ENCODE measurements at regions not wholly inside any gene's neighbourhood (a gene's known extent, or its start where the extent isn't known, plus 50 kb on each side); places are given as distances from the start of the nearest gene placed in this dataset.

DNA sequence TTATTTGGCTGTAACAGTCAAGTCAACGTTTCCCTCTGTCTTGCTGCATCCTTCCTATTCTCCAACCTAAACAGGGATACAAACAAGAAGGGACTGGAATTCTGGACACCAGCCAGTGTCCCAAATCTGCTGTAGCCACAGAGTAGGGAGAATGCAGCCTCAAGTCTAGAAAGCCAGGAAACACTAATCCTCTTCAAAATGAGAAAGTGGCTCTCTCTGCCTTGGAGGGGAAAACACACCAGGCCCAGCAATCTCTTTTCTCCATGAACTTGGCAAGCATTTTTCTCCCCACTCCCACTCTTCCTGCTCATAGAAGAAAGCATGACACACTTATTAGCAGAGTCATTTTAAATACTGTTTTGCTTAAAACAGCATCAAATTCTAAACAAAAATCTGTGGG lies 781.7 kb downstream of the SQOR start:
- DNase-seq (ENCODE audit: insufficient read length, low spot score) (no peak), FAIRE-seq (no peak)
- TF ChIP-seq, protein P1, sequence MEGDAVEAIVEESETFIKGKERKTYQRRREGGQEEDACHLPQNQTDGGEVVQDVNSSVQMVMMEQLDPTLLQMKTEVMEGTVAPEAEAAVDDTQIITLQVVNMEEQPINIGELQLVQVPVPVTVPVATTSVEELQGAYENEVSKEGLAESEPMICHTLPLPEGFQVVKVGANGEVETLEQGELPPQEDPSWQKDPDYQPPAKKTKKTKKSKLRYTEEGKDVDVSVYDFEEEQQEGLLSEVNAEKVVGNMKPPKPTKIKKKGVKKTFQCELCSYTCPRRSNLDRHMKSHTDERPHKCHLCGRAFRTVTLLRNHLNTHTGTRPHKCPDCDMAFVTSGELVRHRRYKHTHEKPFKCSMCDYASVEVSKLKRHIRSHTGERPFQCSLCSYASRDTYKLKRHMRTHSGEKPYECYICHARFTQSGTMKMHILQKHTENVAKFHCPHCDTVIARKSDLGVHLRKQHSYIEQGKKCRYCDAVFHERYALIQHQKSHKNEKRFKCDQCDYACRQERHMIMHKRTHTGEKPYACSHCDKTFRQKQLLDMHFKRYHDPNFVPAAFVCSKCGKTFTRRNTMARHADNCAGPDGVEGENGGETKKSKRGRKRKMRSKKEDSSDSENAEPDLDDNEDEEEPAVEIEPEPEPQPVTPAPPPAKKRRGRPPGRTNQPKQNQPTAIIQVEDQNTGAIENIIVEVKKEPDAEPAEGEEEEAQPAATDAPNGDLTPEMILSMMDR (IDR thresholded peaks at IDR 0.05; ENCODE audit: insufficient read depth, missing control alignments), result no peak

DNA sequence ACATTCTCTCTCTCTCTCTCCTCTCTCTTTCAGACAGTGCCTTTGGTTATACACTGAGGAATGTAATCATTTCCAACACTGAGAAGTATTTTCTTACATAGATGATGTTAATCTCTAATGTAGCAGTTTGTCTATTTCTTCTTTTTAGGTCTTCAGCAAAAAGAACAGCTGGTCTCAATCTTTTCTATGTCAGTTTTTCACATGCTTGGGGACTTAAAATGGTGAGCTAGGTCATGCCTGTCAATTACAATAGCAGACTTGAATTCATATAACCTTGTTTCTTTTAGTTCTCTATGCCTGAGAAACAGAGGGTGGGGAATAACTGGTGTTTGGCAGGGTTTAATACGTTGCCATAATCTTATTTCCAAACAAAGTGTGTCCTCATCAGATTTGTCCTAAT lies 786.2 kb downstream of the SQOR start:
- no peak for FAIRE-seq
- TF ChIP-seq, protein P1 (IDR thresholded peaks at IDR 0.05; ENCODE audit: insufficient read depth, missing control alignments), result no peak
- DNase-seq (ENCODE audit: insufficient read length, low spot score), result no peak

DNA sequence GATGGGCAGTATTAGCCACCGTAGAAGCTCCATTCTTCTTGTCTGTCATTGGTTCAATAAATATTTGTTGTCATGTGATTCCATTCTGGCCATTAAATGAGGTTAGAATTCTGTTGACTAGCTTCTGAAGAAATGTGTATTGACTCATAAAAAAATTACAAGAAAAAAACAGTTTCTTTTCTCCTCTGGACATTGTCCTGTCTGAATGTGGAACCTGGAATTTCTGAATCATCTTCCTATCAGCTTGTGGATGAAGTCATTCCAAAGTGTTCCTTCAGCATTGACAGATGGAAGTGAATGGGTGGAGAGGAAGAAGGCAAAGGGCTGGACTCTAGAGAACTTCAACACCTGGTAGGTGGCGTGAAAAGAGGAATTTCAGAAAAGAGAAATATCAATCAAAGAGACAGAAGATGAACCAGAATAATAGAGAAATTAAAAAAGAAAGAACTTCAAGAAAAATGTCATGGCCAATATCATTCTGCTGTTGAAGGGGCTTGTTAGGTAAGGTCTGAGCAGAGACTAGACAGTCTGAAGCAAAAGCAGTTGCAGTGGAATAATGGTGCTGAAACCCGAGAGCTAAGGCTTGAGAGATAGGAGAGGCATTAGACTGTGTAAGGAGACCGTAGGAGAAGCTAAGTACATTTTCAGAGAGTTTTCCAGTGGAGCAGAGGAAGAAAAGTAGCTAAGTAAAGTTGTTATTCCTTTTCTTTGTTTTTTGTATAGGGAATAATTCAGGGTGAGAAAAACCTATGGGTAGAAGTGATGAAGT lies 806.6 kb downstream of the SQOR start:
- TF ChIP-seq, protein P1 (IDR thresholded peaks at IDR 0.05; ENCODE audit: insufficient read depth, missing control alignments), result no peak
- DNase-seq (ENCODE audit: insufficient read length, low spot score) (no peak), FAIRE-seq (no peak)

DNA sequence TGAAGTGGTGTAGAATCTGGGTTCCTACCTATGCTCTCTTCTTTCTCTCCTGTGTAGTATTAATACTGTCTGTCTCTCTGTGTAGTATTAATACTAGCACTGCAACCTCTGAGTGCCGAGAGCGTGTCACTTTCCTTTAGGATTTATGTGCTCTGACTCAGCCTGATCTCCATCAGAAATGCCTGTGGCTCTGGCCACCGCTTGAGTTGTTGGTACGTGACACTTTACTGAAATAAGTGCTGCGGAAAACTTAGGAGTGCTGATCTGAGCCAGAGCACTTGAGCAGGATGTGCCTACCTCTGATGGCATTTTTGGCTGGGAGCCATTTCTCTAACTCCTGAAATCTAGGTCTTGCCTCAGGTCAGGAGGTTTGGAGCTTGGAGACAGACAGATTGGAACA lies 807.4 kb downstream of the SQOR start:
- no peak for FAIRE-seq
- TF ChIP-seq, protein P1 (IDR thresholded peaks at IDR 0.05; ENCODE audit: insufficient read depth, missing control alignments), result no peak
- DNase-seq (ENCODE audit: insufficient read length, low spot score), result no peak

DNA sequence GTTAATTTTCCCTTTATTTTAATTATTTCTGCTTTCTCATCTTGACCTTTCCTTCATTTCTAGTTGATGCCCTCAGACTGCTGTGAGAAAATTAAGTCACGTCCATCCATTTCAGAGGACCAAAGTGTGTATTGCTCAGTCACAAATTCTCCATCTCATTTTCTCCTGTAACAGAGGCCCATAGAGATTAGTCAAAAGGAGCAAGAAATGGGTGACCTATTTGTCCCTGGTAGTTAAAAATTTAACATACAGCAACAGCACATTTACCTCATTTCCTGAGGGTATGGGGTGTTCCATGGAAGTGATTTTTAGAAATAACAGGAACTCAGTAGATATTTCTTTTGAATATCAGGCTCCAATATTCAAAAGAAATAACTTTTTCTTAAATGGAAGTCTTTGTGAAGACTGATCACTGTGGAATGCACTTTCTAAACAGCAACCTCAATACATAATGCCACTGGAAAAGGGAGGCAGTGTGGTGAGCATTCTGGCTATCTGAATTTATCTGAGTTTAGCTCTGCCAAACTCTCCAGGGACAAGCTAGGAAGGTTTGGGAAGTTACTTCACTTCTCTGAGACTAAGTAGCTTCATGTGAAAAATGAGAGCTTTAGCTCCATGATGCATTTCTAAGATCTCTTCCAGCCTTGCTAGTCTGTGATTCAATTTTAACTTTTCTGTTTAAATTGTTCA lies 808.2 kb downstream of the SQOR start:
- FAIRE-seq (no peak), DNase-seq (ENCODE audit: insufficient read length, low spot score) (no peak)
- TF ChIP-seq, protein P1 (IDR thresholded peaks at IDR 0.05; ENCODE audit: insufficient read depth, missing control alignments), result no peak

DNA sequence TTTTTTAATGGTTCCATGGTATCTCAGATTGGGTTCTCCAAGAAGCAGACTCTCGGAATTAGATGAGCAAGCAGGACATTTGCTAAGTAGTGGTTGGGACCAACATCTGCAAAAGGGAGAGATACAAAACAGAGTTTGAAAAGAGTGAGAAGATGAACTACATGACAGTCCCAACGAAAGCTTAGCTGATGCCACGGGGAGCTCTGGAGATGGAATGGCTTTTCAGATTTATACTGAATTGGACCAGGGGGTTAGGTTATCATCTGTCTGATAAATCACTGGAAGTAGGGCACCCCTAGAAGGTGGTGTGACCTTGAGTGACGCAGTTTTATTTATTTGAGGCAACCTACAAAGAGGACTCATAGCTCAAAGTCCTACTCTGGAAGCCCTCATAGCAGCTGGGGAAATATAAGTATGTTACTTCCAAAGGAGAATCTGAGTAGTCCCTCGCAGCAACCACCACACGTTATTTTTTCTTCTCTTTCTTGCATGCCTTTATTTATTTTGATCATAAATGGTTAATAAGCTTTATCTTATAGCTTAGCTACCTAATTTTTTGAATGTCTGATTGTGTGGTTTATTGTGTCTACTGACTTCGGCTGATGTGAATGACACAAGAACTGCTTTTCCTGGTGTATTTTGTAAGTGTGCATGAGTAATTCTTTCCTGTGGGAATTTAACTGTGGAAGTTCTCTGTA lies 815.4 kb downstream of the SQOR start:
- DNase-seq (ENCODE audit: insufficient read length, low spot score) (no peak), FAIRE-seq (no peak)
- TF ChIP-seq, protein P1 (IDR thresholded peaks at IDR 0.05; ENCODE audit: insufficient read depth, missing control alignments), result no peak

Data from D721Med (cell line).